ENCODE measurements at regions not wholly inside any gene's neighbourhood (a gene's known extent, or its start where the extent isn't known, plus 50 kb on each side); places are given as distances from the start of the nearest gene placed in this dataset.

DNA sequence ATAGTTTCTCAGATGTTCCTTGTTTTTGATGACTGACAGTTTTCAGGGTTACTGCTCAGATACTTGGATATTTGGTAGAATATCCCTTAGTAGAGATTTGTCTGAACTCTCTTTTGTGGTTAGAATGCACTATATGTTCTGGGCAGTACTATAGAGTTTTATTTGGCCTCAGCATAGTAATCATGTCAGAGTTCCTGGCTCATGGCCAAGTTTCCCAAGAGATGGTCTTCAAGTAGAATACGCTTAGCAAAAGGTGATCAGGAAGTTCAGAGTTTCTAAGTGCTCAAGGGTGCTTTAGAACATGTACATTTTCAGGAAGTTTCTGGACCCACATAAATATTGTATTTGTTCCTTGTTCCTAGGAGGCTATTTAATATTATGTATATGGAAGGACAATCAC, 1209.7 kb upstream of the GJE1 start:
- DNase-seq (ENCODE audit: low read depth), result no peak
- no peak overlapping the region for H3K4me3 ChIP-seq (ENCODE audit: low read depth, low read length)
- TF ChIP-seq MYC (IDR thresholded peaks at IDR 0.05; ENCODE audit: low read depth, low read length) (no peak), POLR2A (IDR thresholded peaks at IDR 0.05; ENCODE audit: extremely low read depth, insufficient read length) (no peak)
- TF ChIP-seq, protein P1, sequence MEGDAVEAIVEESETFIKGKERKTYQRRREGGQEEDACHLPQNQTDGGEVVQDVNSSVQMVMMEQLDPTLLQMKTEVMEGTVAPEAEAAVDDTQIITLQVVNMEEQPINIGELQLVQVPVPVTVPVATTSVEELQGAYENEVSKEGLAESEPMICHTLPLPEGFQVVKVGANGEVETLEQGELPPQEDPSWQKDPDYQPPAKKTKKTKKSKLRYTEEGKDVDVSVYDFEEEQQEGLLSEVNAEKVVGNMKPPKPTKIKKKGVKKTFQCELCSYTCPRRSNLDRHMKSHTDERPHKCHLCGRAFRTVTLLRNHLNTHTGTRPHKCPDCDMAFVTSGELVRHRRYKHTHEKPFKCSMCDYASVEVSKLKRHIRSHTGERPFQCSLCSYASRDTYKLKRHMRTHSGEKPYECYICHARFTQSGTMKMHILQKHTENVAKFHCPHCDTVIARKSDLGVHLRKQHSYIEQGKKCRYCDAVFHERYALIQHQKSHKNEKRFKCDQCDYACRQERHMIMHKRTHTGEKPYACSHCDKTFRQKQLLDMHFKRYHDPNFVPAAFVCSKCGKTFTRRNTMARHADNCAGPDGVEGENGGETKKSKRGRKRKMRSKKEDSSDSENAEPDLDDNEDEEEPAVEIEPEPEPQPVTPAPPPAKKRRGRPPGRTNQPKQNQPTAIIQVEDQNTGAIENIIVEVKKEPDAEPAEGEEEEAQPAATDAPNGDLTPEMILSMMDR (IDR thresholded peaks at IDR 0.05; ENCODE audit: low read depth, low read length), result no peak
- TF ChIP-seq, protein P2, sequence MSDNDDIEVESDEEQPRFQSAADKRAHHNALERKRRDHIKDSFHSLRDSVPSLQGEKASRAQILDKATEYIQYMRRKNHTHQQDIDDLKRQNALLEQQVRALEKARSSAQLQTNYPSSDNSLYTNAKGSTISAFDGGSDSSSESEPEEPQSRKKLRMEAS (IDR thresholded peaks at IDR 0.05; ENCODE audit: low read depth, low read length), result no peak

DNA sequence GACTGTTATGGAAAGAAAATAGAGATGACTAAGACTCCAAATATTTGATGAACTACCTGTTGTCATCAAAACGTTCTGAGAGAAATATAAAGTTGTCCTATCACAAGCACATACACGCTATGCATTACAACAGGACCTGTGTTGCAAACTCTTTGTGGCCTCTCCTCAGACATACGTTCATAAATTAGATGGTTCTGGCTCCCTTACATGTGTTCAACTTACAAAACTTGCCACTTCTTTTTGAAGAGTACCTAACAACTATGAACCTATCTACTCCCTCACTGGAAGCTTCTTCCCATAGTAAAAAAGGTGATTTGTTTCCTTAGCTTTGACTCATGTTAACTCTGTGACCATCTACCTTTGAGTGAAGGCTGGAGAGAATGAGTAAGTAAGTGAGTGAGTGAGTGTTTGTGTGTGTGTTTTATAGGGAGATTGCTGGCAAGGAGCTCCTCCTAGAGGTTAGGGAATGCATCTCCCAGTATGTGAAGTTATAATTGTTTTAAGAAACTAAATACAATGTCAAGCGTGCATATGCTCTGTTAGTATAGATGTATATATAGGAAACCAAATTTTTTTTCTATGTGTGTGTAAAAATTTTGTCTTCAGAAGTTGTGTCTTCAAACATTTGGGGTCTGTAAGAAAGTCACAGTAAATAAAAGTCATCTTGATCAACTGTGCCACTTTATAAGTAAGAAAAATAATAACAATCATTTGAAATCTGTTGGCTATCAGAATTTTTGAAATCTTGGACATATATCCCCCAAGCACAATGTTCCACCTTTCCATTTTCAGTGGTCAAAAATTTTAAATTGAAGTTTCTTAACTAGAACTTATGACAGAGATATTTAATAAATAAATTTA, 1211.1 kb upstream of the GJE1 start:
- DNase-seq (ENCODE audit: low read depth), result peak; percentile 75
- H3K4me3 ChIP-seq (ENCODE audit: low read depth, low read length), result no peak overlapping the region
- TF ChIP-seq MYC (IDR thresholded peaks at IDR 0.05; ENCODE audit: low read depth, low read length) (no peak), POLR2A (IDR thresholded peaks at IDR 0.05; ENCODE audit: extremely low read depth, insufficient read length) (no peak)
- TF ChIP-seq, protein P1 (IDR thresholded peaks at IDR 0.05; ENCODE audit: low read depth, low read length), result peak; percentile 71
- TF ChIP-seq, protein P2 (IDR thresholded peaks at IDR 0.05; ENCODE audit: low read depth, low read length), result no peak

DNA sequence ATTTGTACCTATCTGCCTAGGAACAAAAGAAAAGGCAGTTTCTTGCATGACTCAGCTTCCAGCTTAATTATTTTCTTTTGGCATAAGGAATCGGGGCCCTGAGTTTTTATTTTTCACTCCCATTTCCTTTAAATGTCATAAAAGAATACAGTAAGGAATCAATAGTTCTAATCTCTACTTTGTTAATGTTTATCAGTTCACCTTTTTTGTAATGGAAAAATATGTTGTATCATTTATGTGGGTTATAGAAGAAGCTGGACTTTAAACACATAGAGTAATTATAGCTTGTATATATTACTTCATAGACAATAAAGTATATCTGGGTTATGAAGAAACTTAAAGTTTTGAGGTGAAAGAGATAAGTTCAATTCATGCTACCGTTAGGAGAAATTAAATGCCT, 1214.8 kb upstream of the GJE1 start:
- TF ChIP-seq, protein P1 (IDR thresholded peaks at IDR 0.05; ENCODE audit: low read depth, low read length), result no peak
- no peak for TF ChIP-seq POLR2A (IDR thresholded peaks at IDR 0.05; ENCODE audit: extremely low read depth, insufficient read length)
- TF ChIP-seq, protein P2 (IDR thresholded peaks at IDR 0.05; ENCODE audit: low read depth, low read length), result no peak
- no peak for TF ChIP-seq MYC (IDR thresholded peaks at IDR 0.05; ENCODE audit: low read depth, low read length)
- DNase-seq (ENCODE audit: low read depth), result no peak
- H3K4me3 ChIP-seq (ENCODE audit: low read depth, low read length), result no peak overlapping the region

DNA sequence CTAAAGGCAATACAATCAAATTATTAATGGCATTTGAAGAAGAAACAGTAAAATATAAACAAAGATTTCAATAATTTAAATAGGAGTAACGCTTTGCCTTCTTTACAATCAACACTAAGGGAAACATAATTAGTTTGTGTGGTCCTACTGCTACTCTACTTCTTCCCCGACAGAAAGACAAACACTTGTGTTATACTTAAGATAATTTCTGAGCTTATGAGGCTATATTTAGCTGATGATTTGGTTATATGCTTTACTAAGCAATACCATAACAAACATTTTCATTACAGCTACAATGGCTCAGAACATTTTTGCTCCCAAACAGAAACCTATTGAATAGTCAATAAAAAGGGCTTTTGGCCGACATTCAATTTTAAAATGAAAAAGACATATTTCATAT, 1217.2 kb upstream of the GJE1 start:
- no peak overlapping the region for H3K4me3 ChIP-seq (ENCODE audit: low read depth, low read length)
- TF ChIP-seq, protein P1 (IDR thresholded peaks at IDR 0.05; ENCODE audit: low read depth, low read length), result no peak
- no peak for TF ChIP-seq POLR2A (IDR thresholded peaks at IDR 0.05; ENCODE audit: extremely low read depth, insufficient read length)
- TF ChIP-seq, protein P2 (IDR thresholded peaks at IDR 0.05; ENCODE audit: low read depth, low read length), result no peak
- TF ChIP-seq MYC (IDR thresholded peaks at IDR 0.05; ENCODE audit: low read depth, low read length), result no peak
- no peak for DNase-seq (ENCODE audit: low read depth)

DNA sequence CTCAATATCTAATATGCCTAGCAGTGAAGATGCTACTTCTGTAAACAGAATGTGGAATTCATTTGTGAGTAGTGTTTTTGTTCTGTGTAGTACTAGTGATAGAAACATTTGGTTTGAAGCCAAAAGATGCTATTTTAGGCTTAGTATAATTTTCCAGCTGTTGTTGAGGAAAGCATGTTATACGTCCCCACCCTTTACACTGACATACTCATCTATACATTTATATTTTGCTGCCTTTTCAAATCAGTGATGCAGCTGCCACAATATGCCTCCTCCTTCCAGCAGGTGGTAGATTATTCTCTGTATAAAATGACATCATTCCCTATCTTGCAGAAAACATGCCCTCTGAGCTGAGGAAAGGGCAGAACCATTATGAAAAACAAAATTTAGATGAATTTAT, 1217.6 kb upstream of the GJE1 start:
- DNase-seq (ENCODE audit: low read depth), result no peak
- TF ChIP-seq, protein P2 (IDR thresholded peaks at IDR 0.05; ENCODE audit: low read depth, low read length), result no peak
- TF ChIP-seq POLR2A (IDR thresholded peaks at IDR 0.05; ENCODE audit: extremely low read depth, insufficient read length), result no peak
- no peak for TF ChIP-seq MYC (IDR thresholded peaks at IDR 0.05; ENCODE audit: low read depth, low read length)
- TF ChIP-seq, protein P1 (IDR thresholded peaks at IDR 0.05; ENCODE audit: low read depth, low read length), result no peak
- H3K4me3 ChIP-seq (ENCODE audit: low read depth, low read length), result no peak overlapping the region
